C4-2B (cell line): ENCODE measurements at regions not wholly inside any gene's neighbourhood (a gene's known extent, or its start where the extent isn't known, plus 50 kb on each side); places are given as distances from the start of the nearest gene placed in this dataset.

Experiments
- CTCF ChIP-seq: fragments of 450-650 bp; conservative IDR thresholded peaks from 2 replicates; pipeline ENCODE4 v1.5.1; 2017; ENCODE audit warnings: mild to moderate bottlenecking
- ZFX ChIP-seq: fragments of 450-650 bp; IDR thresholded peaks from 2 replicates; pipeline ENCODE4 v1.6.1; 2017

DNA sequence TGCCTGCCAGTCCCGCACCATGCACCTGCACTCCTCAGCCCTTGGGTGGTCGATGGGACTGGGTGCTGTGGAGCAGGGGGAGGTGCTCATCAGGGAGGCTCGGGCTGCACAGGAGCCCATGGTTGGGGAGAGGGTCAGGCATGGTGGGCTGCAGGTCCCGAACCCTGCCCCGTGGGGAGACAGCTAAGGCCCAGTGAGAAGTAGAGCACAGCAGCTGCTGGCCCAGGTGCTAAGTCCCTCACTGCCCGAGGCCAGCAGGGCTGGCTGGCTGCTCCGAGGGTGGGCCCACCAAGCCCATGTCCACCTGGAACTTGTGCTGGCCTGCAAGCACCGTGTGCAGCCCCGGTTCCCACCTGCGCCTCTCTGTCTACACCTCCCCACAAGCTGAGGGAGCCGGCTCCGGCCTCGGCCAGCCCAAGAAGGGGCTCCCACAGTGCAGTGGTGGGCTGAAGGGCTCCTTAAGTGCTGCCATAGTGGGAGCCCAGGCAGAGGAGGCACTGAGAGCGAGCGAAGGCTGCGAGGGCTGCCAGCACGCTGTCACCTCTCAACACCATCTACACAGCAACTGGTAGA lies 88.5 kb upstream of the ELAVL2 start:
- TF ChIP-seq CTCF (no peak), ZFX (no peak)
